ENCODE measurements at regions not wholly inside any gene's neighbourhood (a gene's known extent, or its start where the extent isn't known, plus 50 kb on each side); places are given as distances from the start of the nearest gene placed in this dataset.

DNA sequence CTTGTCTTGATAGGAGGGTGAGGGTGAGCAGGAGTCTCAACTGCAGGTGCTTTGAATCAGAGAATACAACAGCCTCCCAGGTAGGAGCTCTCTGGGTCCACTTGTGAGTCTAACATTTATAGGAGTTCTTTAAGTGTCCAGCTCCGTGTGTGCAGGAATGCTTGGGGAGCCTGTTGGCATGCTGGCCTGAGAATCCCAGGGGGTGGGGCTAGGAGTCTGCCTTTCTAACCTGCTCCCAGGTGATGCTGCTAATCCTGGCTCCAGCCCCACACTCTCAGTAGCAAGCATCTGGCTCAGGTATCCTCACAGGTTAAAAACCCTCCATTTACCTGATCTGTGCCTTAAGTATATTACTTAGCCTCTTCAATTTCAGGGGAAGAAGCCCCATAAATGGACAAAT is 368.9 kb downstream of the RBM26 start:
- H3K27ac ChIP-seq (ENCODE audit: low read depth, low read length, poor library complexity, severe bottlenecking), result no peak overlapping the region
- H3K9me2 ChIP-seq (ENCODE audit: low read depth, low read length), result no peaks in the 10 kb centered on the region
- H3F3A ChIP-seq (ENCODE audit: insufficient read depth, low read length), result no peaks in the 10 kb centered on the region
- no peaks in the 10 kb centered on the region for H3K36me3 ChIP-seq (ENCODE audit: insufficient read depth, low read length)
- H3K9me3 ChIP-seq (ENCODE audit: low read length), result no peaks in the 10 kb centered on the region
- H3K4me1 ChIP-seq (ENCODE audit: insufficient read depth, low read length, severe bottlenecking), result no peaks in the 10 kb centered on the region
- H3K79me2 ChIP-seq (ENCODE audit: insufficient read depth, low read length), result no peaks in the 10 kb centered on the region
- TF ChIP-seq EZH2 (IDR thresholded peaks at IDR 0.05; ENCODE audit: borderline replicate concordance, low read length), result no peak
- TF ChIP-seq, protein P1, sequence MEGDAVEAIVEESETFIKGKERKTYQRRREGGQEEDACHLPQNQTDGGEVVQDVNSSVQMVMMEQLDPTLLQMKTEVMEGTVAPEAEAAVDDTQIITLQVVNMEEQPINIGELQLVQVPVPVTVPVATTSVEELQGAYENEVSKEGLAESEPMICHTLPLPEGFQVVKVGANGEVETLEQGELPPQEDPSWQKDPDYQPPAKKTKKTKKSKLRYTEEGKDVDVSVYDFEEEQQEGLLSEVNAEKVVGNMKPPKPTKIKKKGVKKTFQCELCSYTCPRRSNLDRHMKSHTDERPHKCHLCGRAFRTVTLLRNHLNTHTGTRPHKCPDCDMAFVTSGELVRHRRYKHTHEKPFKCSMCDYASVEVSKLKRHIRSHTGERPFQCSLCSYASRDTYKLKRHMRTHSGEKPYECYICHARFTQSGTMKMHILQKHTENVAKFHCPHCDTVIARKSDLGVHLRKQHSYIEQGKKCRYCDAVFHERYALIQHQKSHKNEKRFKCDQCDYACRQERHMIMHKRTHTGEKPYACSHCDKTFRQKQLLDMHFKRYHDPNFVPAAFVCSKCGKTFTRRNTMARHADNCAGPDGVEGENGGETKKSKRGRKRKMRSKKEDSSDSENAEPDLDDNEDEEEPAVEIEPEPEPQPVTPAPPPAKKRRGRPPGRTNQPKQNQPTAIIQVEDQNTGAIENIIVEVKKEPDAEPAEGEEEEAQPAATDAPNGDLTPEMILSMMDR (IDR thresholded peaks at IDR 0.05; ENCODE audit: low read length), result no peak
- no peak overlapping the region for H3K9ac ChIP-seq (ENCODE audit: low read length)
- no peak overlapping the region for H3K4me2 ChIP-seq (ENCODE audit: low read length)
- no peak overlapping the region for H3K4me3 ChIP-seq (ENCODE audit: low read depth, low read length, poor library complexity, severe bottlenecking)
- H4K20me1 ChIP-seq (ENCODE audit: insufficient read depth, low read length), result no peaks in the 10 kb centered on the region
- no peaks in the 10 kb centered on the region for H3K27me3 ChIP-seq (ENCODE audit: insufficient read depth, low read length)
- no peak overlapping the region for H2AFZ ChIP-seq (ENCODE audit: low read length)

DNA sequence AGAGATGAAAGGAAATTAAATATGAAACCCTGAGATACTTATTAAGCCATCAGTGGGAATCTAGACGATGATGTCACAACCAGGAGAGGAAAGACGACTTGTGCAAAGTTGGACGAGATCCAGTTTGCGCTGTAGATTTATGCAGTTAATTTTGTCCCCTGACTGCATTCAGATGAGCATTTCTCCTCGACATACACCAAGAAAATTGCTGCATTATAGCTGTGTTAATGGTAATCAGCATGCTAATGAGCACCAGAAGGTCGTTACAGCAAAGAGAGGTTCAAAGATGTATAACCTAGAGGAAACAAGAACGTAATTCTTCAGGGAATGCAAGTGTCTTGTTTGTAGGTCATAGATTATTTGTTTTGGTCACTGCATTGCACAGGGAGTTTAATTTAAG is 371.7 kb downstream of the RBM26 start:
- Histone ChIP-seq H3K9ac (ENCODE audit: low read length) (no peak overlapping the region), H3K4me1 (ENCODE audit: insufficient read depth, low read length, severe bottlenecking) (no peaks in the 10 kb centered on the region), H3K27ac (ENCODE audit: low read depth, low read length, poor library complexity, severe bottlenecking) (no peak overlapping the region), H3K9me2 (ENCODE audit: low read depth, low read length) (no peaks in the 10 kb centered on the region), H3K4me3 (ENCODE audit: low read depth, low read length, poor library complexity, severe bottlenecking) (no peak overlapping the region), H3K79me2 (ENCODE audit: insufficient read depth, low read length) (no peaks in the 10 kb centered on the region), H3F3A (ENCODE audit: insufficient read depth, low read length) (no peaks in the 10 kb centered on the region), H2AFZ (ENCODE audit: low read length) (no peak overlapping the region), H3K27me3 (ENCODE audit: insufficient read depth, low read length) (no peaks in the 10 kb centered on the region), H3K36me3 (ENCODE audit: insufficient read depth, low read length) (no peaks in the 10 kb centered on the region), H4K20me1 (ENCODE audit: insufficient read depth, low read length) (no peaks in the 10 kb centered on the region), H3K9me3 (ENCODE audit: low read length) (no peaks in the 10 kb centered on the region), H3K4me2 (ENCODE audit: low read length) (no peak overlapping the region)
- TF ChIP-seq, protein P1 (IDR thresholded peaks at IDR 0.05; ENCODE audit: low read length), result no peak
- TF ChIP-seq EZH2 (IDR thresholded peaks at IDR 0.05; ENCODE audit: borderline replicate concordance, low read length), result no peak

DNA sequence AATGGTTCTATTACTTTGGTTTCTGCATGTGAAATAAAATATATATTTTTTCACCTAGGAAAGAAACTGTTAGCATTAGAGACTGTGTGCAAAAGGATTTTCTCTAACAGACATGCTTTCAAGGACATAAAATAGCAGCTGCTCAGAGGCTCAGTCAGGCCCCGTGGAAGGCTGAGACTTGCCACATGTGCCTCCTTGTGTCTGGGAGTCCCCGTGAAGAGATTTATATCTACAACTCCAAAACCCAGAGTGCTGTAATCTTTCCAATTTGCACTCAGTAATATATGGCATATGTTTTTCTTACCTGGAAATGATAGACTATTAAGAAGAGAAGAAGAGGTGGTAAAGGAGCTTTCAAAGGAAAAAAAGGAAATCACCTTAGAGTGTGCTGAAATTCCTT is 371.6 kb upstream of the OBI1 start:
- Histone ChIP-seq H3F3A (ENCODE audit: insufficient read depth, low read length) (no peaks in the 10 kb centered on the region), H3K27ac (ENCODE audit: low read depth, low read length, poor library complexity, severe bottlenecking) (no peak overlapping the region), H3K79me2 (ENCODE audit: insufficient read depth, low read length) (no peaks in the 10 kb centered on the region), H3K4me3 (ENCODE audit: low read depth, low read length, poor library complexity, severe bottlenecking) (no peak overlapping the region), H3K4me2 (ENCODE audit: low read length) (no peak overlapping the region), H3K9ac (ENCODE audit: low read length) (no peak overlapping the region), H4K20me1 (ENCODE audit: insufficient read depth, low read length) (no peaks in the 10 kb centered on the region), H3K27me3 (ENCODE audit: insufficient read depth, low read length) (no peaks in the 10 kb centered on the region), H3K36me3 (ENCODE audit: insufficient read depth, low read length) (no peaks in the 10 kb centered on the region), H3K4me1 (ENCODE audit: insufficient read depth, low read length, severe bottlenecking) (no peaks in the 10 kb centered on the region), H3K9me3 (ENCODE audit: low read length) (no peaks in the 10 kb centered on the region), H3K9me2 (ENCODE audit: low read depth, low read length) (no peaks in the 10 kb centered on the region), H2AFZ (ENCODE audit: low read length) (no peak overlapping the region)
- TF ChIP-seq, protein P1 (IDR thresholded peaks at IDR 0.05; ENCODE audit: low read length), result no peak
- no peak for TF ChIP-seq EZH2 (IDR thresholded peaks at IDR 0.05; ENCODE audit: borderline replicate concordance, low read length)
